CD8-positive, alpha-beta memory T cell (primary cell): ENCODE measurements at regions not wholly inside any gene's neighbourhood (a gene's known extent, or its start where the extent isn't known, plus 50 kb on each side); places are given as distances from the start of the nearest gene placed in this dataset.
"Not testable (repeated sequence)": the region's sequence is repeated elsewhere in the genome, so short reads cannot be mapped to it uniquely, and the experiment has no call there.

ENCODE experiments used
- CTCF ChIA-PET: fragments of 350-600 bp; sonication (Branson Sonifier 250); formaldehyde crosslinking; loops from one replicate; lab custom pipeline; 2021; ENCODE audit warnings: antibody characterized with exemption; lab: Charles Lee
- POLR2A ChIA-PET: fragments of 350-600 bp; sonication (Branson Sonifier 250); formaldehyde crosslinking; loops from one replicate; lab custom pipeline; 2021; ENCODE audit warnings: antibody characterized with exemption; lab: Charles Lee
- DNase-seq, 5 donors: peaks; one replicate each; pipeline versions ENCODE4 v3.0.0 to v3.0.0-alpha.2; 2020 to 2022; ENCODE audit warnings: mixed read lengths in 1 of 5
- H3K27ac ChIP-seq: one replicate; pipeline ENCODE4 v1.7.0; 2013; ENCODE audit warnings: low read depth, mild to moderate bottlenecking, low read length, moderate library complexity
- H3K27me3 ChIP-seq: 2 replicates; pipeline ENCODE4 v1.7.0; 2013; ENCODE audit warnings: low read length, mild to moderate bottlenecking; ENCODE audit not compliant: insufficient read depth, poor library complexity, severe bottlenecking
- H3K36me3 ChIP-seq: 2 replicates; pipeline ENCODE4 v1.7.0; 2013; ENCODE audit warnings: mild to moderate bottlenecking, low read length, moderate library complexity; ENCODE audit not compliant: insufficient read depth
- H3K4me1 ChIP-seq: 2 replicates; pipeline ENCODE4 v1.7.0; 2013; ENCODE audit warnings: mild to moderate bottlenecking, low read length, moderate library complexity; ENCODE audit not compliant: insufficient read depth
- H3K4me3 ChIP-seq: 2 replicates; pipeline ENCODE4 v1.7.0; 2013; ENCODE audit warnings: mild to moderate bottlenecking, low read length
- H3K9me3 ChIP-seq: 2 replicates; pipeline ENCODE4 v1.7.0; 2013; ENCODE audit warnings: mild to moderate bottlenecking, low read length
- H3K27ac Mint-ChIP-seq, 8 donors: one replicate each; pipeline ENCODE4 v1.8.0; 2020 to 2021; ENCODE audit warnings: mixed read lengths in 8 of 8, mild to moderate bottlenecking in 6 of 8, inconsistent platforms in 3 of 8, moderate library complexity in 3 of 8
- H3K27me3 Mint-ChIP-seq, 2 donors: one replicate each; pipeline ENCODE4 v1.8.0; 2020 to 2021; ENCODE audit warnings: mixed read lengths in 2 of 2, mild to moderate bottlenecking in 1 of 2, moderate library complexity in 1 of 2
- H3K36me3 Mint-ChIP-seq, 3 donors: one replicate each; pipeline ENCODE4 v1.8.0; 2020 to 2021; ENCODE audit warnings: mixed read lengths in 3 of 3, inconsistent platforms in 1 of 3, mild to moderate bottlenecking in 1 of 3
- H3K4me1 Mint-ChIP-seq, 3 donors: one replicate each; pipeline ENCODE4 v1.8.0; 2020 to 2021; ENCODE audit warnings: mixed read lengths in 3 of 3, inconsistent platforms in 1 of 3, mild to moderate bottlenecking in 1 of 3
- H3K4me3 Mint-ChIP-seq, 7 donors: one replicate each; pipeline ENCODE4 v1.8.0; 2020 to 2021; ENCODE audit warnings: mixed read lengths in 7 of 7, mild to moderate bottlenecking in 6 of 7, moderate library complexity in 4 of 7, inconsistent platforms in 2 of 7
- H3K9me3 Mint-ChIP-seq, 5 donors: one replicate each; pipeline ENCODE4 v1.8.0; 2020 to 2022; ENCODE audit warnings: mixed read lengths in 5 of 5, mild to moderate bottlenecking in 3 of 5, moderate library complexity in 2 of 5, inconsistent platforms in 1 of 5

DNA sequence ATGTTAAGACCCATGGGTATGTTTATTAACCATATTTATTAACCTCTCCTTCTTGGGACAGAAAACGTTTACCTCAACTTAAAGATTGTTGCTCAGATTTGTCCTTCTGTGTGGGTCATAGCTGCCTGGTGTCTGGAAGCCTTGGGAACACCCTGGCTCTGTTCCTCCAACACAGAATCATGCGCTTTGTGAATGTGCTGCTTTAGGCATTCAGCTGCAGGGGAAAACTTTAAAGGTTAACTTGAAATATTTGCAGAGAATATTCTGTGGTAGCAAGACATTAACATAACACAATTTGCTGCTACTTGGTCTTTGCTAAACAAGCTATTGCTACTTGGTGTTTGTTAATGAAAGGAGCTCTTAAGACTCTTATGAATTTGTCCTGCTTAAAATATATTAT is 50.5 kb upstream of the THOC3 start:
- H3K27me3 Mint-ChIP-seq, H3K4me3 Mint-ChIP-seq, H3K27ac ChIP-seq, H3K9me3 ChIP-seq, POLR2A ChIA-PET, H3K4me1 Mint-ChIP-seq, H3K4me3 ChIP-seq, H3K4me1 ChIP-seq, H3K9me3 Mint-ChIP-seq, DNase-seq, H3K27ac Mint-ChIP-seq, H3K36me3 Mint-ChIP-seq, H3K36me3 ChIP-seq, CTCF ChIA-PET, H3K27me3 ChIP-seq: not testable (repeated sequence)

DNA sequence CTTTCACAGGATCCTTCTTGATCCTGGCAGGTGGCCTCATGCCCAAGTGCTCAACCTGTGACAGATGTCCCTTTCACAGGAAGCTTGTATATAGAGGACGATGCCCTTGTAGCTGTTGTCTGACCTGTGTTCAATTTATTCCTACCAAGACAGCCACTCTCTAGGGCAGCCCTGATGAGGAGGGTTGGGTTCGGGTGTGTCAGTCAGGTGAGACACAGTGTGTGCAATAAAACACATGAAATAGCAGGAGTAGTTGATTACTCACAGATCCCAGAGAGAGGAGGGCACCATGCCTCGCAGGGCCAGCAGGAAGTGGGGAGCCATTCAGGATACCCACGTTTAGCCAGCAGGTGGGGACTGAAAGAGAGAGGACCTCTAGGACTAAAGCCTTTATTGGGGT is 52.7 kb upstream of the THOC3 start:
- H3K27ac ChIP-seq, H3K9me3 Mint-ChIP-seq, H3K4me3 ChIP-seq, H3K27me3 Mint-ChIP-seq, CTCF ChIA-PET, H3K27me3 ChIP-seq, H3K9me3 ChIP-seq, H3K4me1 Mint-ChIP-seq, DNase-seq, POLR2A ChIA-PET, H3K27ac Mint-ChIP-seq, H3K36me3 ChIP-seq, H3K4me1 ChIP-seq, H3K36me3 Mint-ChIP-seq, H3K4me3 Mint-ChIP-seq: not testable (repeated sequence)

DNA sequence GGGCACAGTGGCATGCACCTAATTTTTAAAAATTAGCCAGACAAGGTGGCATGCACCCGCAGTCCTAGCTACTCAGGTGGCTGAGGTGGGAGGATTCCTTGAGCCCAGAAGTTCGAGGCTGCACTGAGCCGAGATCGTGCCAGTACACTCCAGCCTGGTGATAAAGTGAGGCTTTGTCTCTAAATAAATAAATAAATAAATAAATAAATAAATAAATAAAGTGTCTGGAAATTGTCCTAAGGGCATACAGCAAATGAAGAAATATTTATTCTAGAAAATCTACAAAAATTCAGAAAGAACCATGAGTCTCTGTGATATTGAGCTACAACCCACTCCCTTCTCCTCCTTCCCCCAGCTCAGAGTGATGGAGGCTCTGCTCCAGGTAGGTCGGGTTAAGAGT is 55.4 kb upstream of the THOC3 start:
- H3K27me3 ChIP-seq, POLR2A ChIA-PET, H3K9me3 Mint-ChIP-seq, DNase-seq, H3K27ac ChIP-seq, H3K4me1 ChIP-seq, H3K9me3 ChIP-seq, H3K4me3 Mint-ChIP-seq, CTCF ChIA-PET, H3K36me3 Mint-ChIP-seq, H3K4me1 Mint-ChIP-seq, H3K27ac Mint-ChIP-seq, H3K27me3 Mint-ChIP-seq, H3K4me3 ChIP-seq, H3K36me3 ChIP-seq: not testable (repeated sequence)

DNA sequence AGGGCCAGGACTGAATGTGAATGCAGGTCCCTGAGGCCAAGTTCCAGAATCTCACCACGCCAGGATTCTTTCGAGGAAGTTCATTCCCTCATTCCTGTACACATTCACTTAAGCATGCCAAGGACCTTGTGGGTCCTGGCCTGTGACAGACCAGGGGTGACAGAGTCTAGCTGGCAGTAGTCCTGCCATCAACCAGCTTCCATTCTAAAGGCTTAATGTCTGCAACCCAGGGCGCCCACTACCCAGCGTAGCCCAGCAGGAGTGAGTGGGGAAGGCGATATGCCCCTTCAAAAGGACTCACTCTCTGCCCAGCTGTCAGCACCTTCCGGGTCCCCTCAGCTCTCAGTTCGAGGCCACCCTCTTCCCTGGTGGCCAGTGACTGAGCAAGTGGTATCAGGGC is 61.3 kb upstream of the THOC3 start:
- H3K4me1 Mint-ChIP-seq, H3K4me1 ChIP-seq, H3K4me3 Mint-ChIP-seq, H3K9me3 Mint-ChIP-seq, POLR2A ChIA-PET, H3K9me3 ChIP-seq, H3K36me3 Mint-ChIP-seq, H3K27me3 Mint-ChIP-seq, H3K4me3 ChIP-seq, H3K27me3 ChIP-seq, DNase-seq, H3K36me3 ChIP-seq, H3K27ac ChIP-seq, CTCF ChIA-PET, H3K27ac Mint-ChIP-seq: not testable (repeated sequence)

DNA sequence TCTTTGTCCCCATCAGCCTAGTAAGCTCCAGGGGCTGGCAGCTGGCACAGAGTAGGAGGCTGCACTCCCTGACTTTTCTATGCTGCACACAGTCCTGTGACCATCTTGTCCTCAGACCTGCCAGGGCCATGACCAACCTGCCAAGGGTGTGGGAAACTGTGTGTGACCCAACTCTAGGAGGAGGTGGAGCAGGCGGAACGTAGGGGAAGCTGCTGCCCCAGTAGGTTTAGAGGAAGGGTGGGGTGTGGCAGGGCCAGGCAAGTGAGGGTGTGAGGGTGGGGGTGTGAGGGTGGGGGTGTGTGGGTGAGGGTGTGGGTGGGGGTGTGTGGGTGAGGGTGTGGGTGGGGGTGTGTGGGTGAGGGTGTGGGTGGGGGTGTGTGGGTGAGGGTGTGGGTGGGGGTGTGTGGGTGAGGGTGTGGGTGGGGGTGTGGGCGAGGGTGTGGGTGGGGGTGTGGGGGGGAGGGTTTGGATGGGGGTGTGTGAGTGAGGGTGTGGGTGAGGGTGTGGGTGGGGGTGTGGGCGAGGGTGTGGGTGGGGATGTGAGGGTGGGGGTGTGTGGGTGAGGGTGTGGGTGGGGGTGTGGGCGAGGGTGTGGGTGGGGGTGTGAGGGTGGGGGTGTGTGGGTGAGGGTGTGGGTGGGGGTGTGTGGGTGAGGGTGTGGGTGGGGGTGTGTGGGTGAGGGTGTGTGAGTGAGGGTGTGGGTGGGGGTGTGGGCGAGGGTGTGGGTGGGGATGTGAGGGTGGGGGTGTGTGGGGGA is 62.4 kb upstream of the THOC3 start:
- POLR2A ChIA-PET, H3K36me3 Mint-ChIP-seq, H3K27me3 ChIP-seq, H3K4me3 Mint-ChIP-seq, H3K9me3 Mint-ChIP-seq, H3K27ac ChIP-seq, H3K27ac Mint-ChIP-seq, H3K9me3 ChIP-seq, H3K4me3 ChIP-seq, CTCF ChIA-PET, H3K36me3 ChIP-seq, H3K4me1 ChIP-seq, H3K27me3 Mint-ChIP-seq: not testable (repeated sequence)
- H3K4me1 Mint-ChIP-seq = peaks cover 2 to 11% (median 4%) of the 10 kb centered on the region in 3 donors
- peak in 1 of 5 donors; percentile 54 for DNase-seq

DNA sequence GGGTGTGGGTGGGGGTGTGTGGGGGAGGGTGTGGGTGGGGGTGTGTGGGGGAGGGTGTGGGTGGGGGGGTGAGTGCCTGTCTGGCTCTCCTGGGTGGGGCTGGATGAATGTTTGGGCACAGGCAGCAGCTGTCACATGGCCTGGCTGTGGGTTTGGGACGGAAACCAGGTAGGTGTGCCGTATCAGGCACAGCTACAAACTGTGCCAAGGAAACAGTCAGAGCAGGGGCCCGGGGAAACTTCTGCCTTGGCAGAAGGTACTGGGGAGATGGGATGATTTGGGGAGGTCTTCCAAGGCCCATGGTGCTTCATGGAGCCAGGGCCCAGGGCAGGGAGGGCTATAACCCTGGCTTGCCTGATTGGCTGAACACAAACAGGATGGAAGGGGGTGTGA is 63.0 kb upstream of the THOC3 start:
- POLR2A ChIA-PET, CTCF ChIA-PET, DNase-seq, H3K36me3 Mint-ChIP-seq, H3K4me1 ChIP-seq, H3K27ac Mint-ChIP-seq, H3K27ac ChIP-seq, H3K27me3 Mint-ChIP-seq, H3K9me3 ChIP-seq, H3K9me3 Mint-ChIP-seq, H3K4me3 ChIP-seq, H3K27me3 ChIP-seq, H3K4me3 Mint-ChIP-seq, H3K36me3 ChIP-seq: not testable (repeated sequence)
- H3K4me1 Mint-ChIP-seq = peaks cover 5 to 16% (median 6%) of the 10 kb centered on the region in 3 donors

DNA sequence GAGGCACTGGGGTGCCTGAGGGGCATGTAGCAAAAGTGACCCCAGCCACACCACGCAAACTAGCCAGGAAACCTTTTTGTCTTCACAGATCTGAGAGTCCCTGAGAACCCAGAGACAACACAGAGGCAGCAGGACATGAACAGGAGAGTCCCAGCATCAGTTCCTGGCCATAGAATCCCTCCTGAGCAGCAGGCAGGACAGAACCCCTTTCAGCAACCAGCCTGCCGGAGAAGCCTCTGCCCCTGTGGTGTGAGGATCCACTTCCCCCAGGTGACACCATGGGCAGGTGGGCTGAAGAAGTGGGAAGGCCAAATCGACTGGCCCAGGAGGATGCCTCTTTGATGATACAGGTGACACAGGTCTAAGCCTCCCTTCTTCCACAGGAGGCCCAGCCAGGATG is 65.1 kb upstream of the THOC3 start:
- H3K27ac ChIP-seq, DNase-seq: not testable (repeated sequence)

DNA sequence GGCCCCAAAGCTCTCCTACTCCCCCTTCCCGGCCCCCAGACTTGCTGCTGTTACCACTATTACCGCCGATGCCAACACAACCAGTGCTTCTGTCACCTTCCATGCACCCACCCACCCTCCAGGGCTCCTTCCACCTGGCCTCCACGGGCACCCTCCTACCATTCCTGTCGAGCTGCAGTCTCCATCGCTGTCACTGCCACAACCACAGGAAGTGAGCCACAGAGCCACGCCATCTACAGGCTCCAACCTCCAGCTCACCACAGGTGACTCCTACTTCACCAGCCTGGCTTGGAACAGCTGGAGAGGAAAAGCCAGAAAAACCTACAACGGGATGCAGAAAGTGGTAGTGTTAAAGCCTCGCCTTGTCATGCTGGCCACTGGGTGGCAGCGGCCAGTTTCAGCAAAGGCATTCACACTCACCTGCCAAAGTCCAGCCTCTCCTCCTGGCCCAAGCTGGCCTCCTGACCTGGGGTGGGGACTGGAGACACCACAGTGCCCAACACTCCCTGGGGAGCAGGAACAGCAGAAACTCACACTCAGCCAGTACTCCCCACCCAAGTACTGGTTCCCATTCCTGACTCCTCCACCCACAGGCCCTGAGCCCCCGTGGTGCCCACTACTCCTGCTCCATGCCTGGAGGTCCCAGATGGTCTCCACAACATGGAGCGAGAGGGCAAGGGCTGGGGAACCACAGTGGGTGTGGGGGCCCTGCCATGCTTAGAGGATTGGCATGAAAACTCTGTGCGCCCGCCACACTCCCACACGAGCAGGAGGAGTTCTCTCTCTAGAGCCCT is 66.5 kb upstream of the THOC3 start:
- H3K9me3 Mint-ChIP-seq, H3K4me3 ChIP-seq, H3K4me3 Mint-ChIP-seq, H3K27ac ChIP-seq, POLR2A ChIA-PET, H3K36me3 Mint-ChIP-seq, H3K4me1 ChIP-seq, CTCF ChIA-PET, H3K9me3 ChIP-seq, H3K27me3 Mint-ChIP-seq, H3K36me3 ChIP-seq, H3K27me3 ChIP-seq: not testable (repeated sequence)
- DNase-seq = peak in 1 of 5 donors; percentile 59
- Mint-ChIP-seq H3K27ac (peak overlapping the region in 4 of 8 donors; percentile 9 to 36 (median 26)), H3K4me1 (peaks cover 9 to 26% (median 15%) of the 10 kb centered on the region in 3 donors)

More for the DNA sequence above, 65.1 kb upstream of the THOC3 start:
- H3K36me3 ChIP-seq, H3K36me3 Mint-ChIP-seq, H3K4me3 Mint-ChIP-seq, H3K4me3 ChIP-seq, H3K9me3 Mint-ChIP-seq, H3K27me3 Mint-ChIP-seq, H3K9me3 ChIP-seq, H3K27ac Mint-ChIP-seq, CTCF ChIA-PET, H3K4me1 ChIP-seq, POLR2A ChIA-PET, H3K27me3 ChIP-seq: not testable (repeated sequence)
- peaks cover 8 to 21% (median 10%) of the 10 kb centered on the region in 3 donors for H3K4me1 Mint-ChIP-seq
